Ishikawa (cell line): ENCODE measurements at regions not wholly inside any gene's neighbourhood (a gene's known extent, or its start where the extent isn't known, plus 50 kb on each side); places are given as distances from the start of the nearest gene placed in this dataset.

Experiments used
- CEBPB ChIP-seq: IDR thresholded peaks from 2 replicates; pipeline ENCODE4 v1.6.1; 2012
- CREB1 ChIP-seq: IDR thresholded peaks from 2 replicates; pipeline ENCODE4 v1.6.1; 2012; ENCODE audit warnings: low read depth
- EGR1 ChIP-seq: IDR thresholded peaks from 2 replicates; pipeline ENCODE4 v1.6.1; 2012
- EP300 ChIP-seq: IDR thresholded peaks from 2 replicates; pipeline ENCODE4 v1.6.1; 2012; ENCODE audit warnings: borderline replicate concordance
- FOXM1 ChIP-seq: IDR thresholded peaks from 2 replicates; pipeline ENCODE4 v1.6.1; 2012; ENCODE audit warnings: low read depth, borderline replicate concordance
- NFIC ChIP-seq: IDR thresholded peaks from 2 replicates; pipeline ENCODE4 v1.6.1; 2012
- RAD21 ChIP-seq: IDR thresholded peaks from 2 replicates; pipeline ENCODE4 v1.6.1; 2012; ENCODE audit warnings: low read depth
- TAF1 ChIP-seq: IDR thresholded peaks from 2 replicates; pipeline ENCODE4 v1.6.1; 2012; ENCODE audit warnings: low read depth, mild to moderate bottlenecking
- TCF12 ChIP-seq: IDR thresholded peaks from 2 replicates; pipeline ENCODE4 v1.6.1; 2012; ENCODE audit warnings: low read depth
- TEAD4 ChIP-seq: IDR thresholded peaks from 2 replicates; pipeline ENCODE4 v1.6.1; 2012
- YY1 ChIP-seq: IDR thresholded peaks from 2 replicates; pipeline ENCODE4 v1.6.1; 2012; ENCODE audit warnings: low read depth
- ZBTB7A ChIP-seq: IDR thresholded peaks from 2 replicates; pipeline ENCODE4 v1.6.1; 2012; ENCODE audit warnings: low read depth
- TF ChIP-seq, protein P1 (sequence below): IDR thresholded peaks from 2 replicates; pipeline ENCODE4 v1.6.1; 2012
- TF ChIP-seq, protein P2 (sequence below): IDR thresholded peaks from 2 replicates; pipeline ENCODE4 v1.6.1; 2012
- TF ChIP-seq, protein P3 (sequence below): IDR thresholded peaks from 2 replicates; pipeline ENCODE4 v1.6.1; 2012; ENCODE audit warnings: low read depth, mild to moderate bottlenecking

DNA sequence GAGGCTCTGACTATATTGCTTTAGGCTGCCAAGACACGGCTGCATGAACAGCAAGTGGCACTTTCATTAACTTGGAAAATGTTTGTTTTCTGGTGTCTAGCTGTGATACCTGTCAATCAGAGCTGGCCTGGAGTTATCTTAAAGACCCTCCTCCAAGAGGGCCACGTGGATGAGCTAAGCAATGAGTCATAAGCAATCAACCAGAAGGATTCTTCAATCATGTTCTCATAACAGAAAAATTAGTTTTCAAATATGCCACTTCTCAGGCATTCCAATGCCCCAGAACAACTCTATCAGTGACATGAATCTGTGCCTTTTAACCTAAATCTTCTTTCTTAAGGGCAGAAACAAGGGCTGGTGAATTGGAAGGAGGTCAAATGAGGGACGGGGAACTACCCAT, 283.0 kb downstream of the HTR1B start:
- TF ChIP-seq RAD21, result no peak
- TF ChIP-seq ZBTB7A, result no peak
- no peak for TF ChIP-seq EGR1
- TF ChIP-seq YY1, result no peak
- no peak for TF ChIP-seq EP300
- TF ChIP-seq, protein P1, sequence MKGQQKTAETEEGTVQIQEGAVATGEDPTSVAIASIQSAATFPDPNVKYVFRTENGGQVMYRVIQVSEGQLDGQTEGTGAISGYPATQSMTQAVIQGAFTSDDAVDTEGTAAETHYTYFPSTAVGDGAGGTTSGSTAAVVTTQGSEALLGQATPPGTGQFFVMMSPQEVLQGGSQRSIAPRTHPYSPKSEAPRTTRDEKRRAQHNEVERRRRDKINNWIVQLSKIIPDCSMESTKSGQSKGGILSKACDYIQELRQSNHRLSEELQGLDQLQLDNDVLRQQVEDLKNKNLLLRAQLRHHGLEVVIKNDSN, result no peak
- TF ChIP-seq TEAD4, result no peak
- TF ChIP-seq CREB1, result no peak
- TF ChIP-seq, protein P2, sequence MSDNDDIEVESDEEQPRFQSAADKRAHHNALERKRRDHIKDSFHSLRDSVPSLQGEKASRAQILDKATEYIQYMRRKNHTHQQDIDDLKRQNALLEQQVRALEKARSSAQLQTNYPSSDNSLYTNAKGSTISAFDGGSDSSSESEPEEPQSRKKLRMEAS, result no peak

DNA sequence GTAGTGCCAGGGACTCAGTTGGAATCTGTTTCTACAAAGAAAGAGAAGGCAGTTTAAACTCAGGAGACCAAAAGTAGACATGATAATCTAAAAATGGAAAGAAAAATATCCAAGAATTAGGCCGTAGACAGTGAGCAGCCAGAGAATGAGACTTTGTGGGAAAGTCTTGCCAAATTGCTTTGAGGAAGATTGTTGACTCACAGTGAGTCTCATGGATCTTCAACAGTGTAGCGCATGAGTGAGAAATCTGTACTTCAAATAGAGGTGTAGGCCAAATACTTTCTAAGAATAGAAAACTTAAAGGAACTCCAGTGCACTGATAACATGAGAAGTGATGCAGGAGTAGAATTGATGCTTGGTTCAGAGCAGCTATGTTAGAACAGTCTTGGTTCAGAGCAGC, 284.5 kb downstream of the HTR1B start:
- TF ChIP-seq EP300 (no peak), CEBPB (no peak), TAF1 (no peak), CREB1 (no peak), YY1 (no peak), RAD21 (no peak), TCF12 (no peak), FOXM1 (no peak), NFIC (no peak), EGR1 (no peak), ZBTB7A (no peak), TEAD4 (no peak)
- TF ChIP-seq, protein P1, result no peak
- TF ChIP-seq, protein P2, result no peak
- TF ChIP-seq, protein P3, sequence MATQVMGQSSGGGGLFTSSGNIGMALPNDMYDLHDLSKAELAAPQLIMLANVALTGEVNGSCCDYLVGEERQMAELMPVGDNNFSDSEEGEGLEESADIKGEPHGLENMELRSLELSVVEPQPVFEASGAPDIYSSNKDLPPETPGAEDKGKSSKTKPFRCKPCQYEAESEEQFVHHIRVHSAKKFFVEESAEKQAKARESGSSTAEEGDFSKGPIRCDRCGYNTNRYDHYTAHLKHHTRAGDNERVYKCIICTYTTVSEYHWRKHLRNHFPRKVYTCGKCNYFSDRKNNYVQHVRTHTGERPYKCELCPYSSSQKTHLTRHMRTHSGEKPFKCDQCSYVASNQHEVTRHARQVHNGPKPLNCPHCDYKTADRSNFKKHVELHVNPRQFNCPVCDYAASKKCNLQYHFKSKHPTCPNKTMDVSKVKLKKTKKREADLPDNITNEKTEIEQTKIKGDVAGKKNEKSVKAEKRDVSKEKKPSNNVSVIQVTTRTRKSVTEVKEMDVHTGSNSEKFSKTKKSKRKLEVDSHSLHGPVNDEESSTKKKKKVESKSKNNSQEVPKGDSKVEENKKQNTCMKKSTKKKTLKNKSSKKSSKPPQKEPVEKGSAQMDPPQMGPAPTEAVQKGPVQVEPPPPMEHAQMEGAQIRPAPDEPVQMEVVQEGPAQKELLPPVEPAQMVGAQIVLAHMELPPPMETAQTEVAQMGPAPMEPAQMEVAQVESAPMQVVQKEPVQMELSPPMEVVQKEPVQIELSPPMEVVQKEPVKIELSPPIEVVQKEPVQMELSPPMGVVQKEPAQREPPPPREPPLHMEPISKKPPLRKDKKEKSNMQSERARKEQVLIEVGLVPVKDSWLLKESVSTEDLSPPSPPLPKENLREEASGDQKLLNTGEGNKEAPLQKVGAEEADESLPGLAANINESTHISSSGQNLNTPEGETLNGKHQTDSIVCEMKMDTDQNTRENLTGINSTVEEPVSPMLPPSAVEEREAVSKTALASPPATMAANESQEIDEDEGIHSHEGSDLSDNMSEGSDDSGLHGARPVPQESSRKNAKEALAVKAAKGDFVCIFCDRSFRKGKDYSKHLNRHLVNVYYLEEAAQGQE, result no peak

DNA sequence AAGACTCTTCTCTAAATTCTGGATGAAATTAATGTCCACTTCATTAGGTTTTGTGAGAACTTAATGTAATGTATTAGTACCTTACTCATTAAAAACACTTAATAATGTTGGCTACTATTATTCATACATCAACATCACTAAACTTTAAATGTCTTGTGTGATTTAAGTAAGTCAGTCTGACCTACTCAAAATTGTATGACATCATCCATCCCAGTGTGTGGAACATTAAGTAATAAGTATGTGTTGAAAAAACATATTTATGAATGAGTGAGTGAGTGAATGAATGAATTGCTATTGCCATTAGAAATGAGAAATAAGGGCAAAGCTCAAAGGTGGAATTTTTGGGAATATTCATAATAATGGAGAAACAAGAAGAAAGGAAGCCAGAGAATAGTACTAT, 285.8 kb downstream of the HTR1B start:
- TF ChIP-seq FOXM1 (no peak), TAF1 (no peak), EP300 (no peak), TCF12 (no peak), CEBPB (no peak), ZBTB7A (no peak), YY1 (no peak), TEAD4 (no peak)
- TF ChIP-seq, protein P1, result no peak
- TF ChIP-seq, protein P3, result no peak
- TF ChIP-seq, protein P2, result no peak

DNA sequence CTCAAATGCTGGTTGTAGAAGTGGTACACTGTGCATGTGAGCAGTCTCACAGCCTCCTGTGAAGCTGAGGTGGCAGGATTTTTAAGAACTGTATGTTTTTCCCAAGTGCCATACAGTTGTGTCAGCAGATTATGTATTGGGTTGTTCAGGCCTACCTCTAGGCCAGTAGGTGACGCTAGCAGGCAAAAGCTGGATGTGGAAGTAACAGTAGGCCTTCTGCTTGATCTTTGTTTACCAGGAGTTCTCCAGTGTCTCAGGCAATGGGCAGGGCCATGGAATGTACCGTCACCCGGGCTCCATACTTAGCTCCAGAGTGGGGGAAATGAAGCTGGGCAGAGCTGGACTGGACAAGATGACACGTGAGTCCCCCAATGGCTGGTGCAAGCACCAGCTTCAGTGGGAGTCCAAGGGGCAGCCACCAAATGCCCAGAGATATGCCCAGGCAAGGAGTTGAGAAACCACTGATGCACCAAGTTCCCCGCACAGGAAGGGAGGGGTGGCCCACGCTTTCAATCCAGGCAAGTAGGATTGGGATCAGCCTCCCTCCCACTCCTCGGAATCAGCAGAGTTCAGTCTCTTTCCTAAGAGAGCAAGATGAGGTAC, 289.7 kb downstream of the HTR1B start:
- no peak for TF ChIP-seq YY1
- peak; percentile 21; the same call in 1 of the 2 replicates for TF ChIP-seq RAD21

DNA sequence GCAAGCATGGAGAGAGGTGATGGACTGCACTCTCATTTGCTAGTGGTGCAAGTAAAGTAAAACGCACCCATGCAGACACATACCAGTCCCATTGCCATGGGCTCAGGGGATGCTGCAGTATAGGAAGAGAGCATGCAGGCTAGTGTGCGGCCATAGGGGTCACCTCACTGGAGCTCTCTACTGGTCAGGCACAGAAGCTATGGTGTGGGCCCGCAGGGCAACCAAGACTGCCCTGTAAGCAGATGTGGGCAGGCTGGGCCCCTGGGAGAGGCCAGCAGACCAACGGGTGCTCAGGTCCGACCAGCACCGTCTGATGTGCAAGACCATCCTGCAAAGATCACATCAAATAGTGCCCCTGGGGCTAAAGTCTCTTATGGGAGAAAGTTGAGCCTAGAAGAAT, 290.7 kb downstream of the HTR1B start:
- TF ChIP-seq TCF12 (no peak), FOXM1 (no peak), TEAD4 (no peak), EP300 (no peak), CEBPB (no peak)

DNA sequence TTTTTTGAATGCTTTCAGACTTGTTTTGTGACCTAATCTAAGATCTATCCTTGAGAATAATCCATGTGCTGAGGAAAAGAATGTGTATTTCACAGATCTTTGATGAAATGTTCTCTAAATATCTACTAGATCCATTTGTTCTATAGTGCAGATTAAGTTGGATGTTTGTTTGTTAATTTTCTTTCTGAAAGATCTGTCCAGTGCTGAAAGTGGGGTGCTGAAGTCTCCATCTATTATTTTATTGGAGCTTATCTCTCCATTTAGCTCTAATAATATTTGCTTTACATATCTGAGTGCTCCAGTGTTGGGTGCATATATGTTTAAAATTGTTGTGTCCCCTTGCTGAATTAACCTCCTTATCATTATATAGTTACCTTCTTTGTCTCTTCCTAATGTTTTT, 303.6 kb downstream of the HTR1B start:
- TF ChIP-seq, protein P3, result peak; percentile 68
- TF ChIP-seq CREB1, result no peak
